ENCODE measurements at regions not wholly inside any gene's neighbourhood (a gene's known extent, or its start where the extent isn't known, plus 50 kb on each side); places are given as distances from the start of the nearest gene placed in this dataset.

DNA sequence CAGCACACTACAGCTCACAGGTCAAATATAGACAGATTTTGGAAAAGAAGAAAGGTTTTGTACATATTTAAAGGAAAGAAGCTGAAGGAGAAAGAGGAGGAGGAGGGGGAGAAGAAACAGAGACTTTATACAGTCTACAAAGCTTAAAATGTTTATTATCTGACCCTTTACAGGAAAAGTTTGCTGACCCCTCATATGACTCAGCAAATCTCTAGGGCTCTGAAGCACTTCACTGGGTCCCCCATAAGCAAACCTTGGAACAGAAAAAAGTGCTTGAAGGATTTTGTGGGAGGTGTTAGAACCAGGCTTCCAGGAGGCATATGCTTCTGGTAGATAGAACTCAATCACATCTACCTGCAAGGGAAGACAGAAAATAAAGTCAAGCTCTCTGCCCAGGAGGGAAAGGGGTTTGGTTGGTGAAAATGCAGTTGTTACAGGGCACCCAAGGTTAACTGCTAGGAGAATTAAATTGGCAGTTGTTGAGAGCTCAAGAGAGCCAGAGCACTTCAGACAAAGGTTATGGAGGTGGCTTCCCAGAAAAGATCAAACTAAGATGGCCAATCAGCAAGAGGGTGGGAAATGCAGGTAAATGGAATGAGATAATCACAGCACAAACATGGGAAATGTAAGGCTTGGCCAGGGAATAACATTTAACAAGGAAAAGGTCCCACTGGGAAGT lies 207.4 kb upstream of the SGK1 start:
- TF ChIP-seq NFE2L2 (conservative IDR thresholded peaks at IDR 0.05; ENCODE audit: low read length) (peak; percentile 69), SREBF2 (IDR thresholded peaks at IDR 0.05) (no peak), MAFK (IDR thresholded peaks at IDR 0.05; ENCODE audit: partially characterized antibody) (peak; percentile 76), ZC3H11A (IDR thresholded peaks at IDR 0.05) (no peak)
- no peak overlapping the region for H3K4me3 ChIP-seq
- FAIRE-seq (no peak), ATAC-seq (no peak), DNase-seq (ENCODE audit: low read depth in 1 of 2, low spot score in 1 of 2) (no peak)
- ChIA-PET CTCF (interaction anchor here (1.7 kb wide), 1 partner anchor 347 kb away, joined by 5 read pairs; no protein-coding TSS in a partner anchor), POLR2A (interaction anchor here (0.5 kb wide), 1 partner anchor 31 kb away, joined by 3 read pairs; no protein-coding TSS in a partner anchor)
- H3K9me3 ChIP-seq, result no peaks in the 10 kb centered on the region
- H3K4me2 ChIP-seq, result no peak overlapping the region
- peak overlapping the region; percentile 49 to 82 for H3K27ac ChIP-seq
- H3K4me1 ChIP-seq, result peaks cover 54% of the 10 kb centered on the region

DNA sequence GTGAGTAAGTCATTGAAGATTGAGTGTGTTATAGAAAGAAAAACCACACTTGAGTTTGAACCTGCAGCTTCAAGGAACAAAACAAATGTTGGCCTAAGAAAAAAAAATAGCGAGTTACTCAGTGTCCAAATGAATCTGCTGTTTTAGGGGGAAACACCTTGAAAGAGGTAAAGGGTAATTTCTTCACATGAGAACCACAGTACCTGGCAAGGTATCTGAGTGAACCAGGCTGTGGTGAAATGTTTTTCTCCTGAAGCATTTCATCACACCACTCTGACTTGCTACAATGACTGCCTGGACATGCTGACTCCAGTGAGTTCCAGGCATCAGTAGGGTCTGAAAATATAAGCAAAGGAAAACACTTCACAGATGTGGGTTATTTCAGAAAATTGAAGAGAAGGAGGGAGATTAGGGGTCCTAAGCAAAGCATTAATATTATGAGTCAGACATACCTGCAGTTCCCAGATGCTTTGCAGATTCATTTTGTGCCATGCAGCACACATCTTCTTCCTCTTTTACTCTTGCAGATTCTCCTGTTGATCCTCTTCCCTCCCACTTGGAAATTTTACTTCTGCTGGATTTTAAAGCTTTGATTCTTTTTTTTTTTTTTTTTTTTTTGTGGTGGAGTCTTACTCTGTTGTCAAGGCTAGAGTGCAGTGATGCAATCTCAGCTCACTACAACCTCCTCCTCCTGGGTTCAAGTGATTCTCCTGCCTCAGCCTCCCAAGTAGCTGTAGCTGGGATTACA lies 206.2 kb upstream of the SGK1 start:
- FAIRE-seq (no peak), DNase-seq (ENCODE audit: low read depth in 1 of 2, low spot score in 1 of 2) (no peak), ATAC-seq (no peak)
- Histone ChIP-seq H3K4me2 (no peak overlapping the region), H3K9me3 (no peaks in the 10 kb centered on the region), H3K4me3 (no peak overlapping the region), H3K27ac (peak overlapping the region; percentile 32 to 82; a peak in 4 of 6 replicates), H3K4me1 (peaks cover 54% of the 10 kb centered on the region)
- 90% methylated on average over 1 of the region's 1 CpG for WGBS (ENCODE audit: missing lambda C conversion rate)
- no peak for TF ChIP-seq RARB (CRISPR knock-in tag; IDR thresholded peaks at IDR 0.05)
- TF ChIP-seq NPAS2 (CRISPR knock-in tag; IDR thresholded peaks at IDR 0.05; ENCODE audit: borderline replicate concordance), result no peak
- CTCF ChIA-PET, result interaction anchor here (1.7 kb wide), 1 partner anchor 345 kb away, joined by 5 read pairs; no protein-coding TSS in a partner anchor
- POLR2A ChIA-PET, result interaction anchor here (0.6 kb wide), 2 partner anchors 60 to 268 kb away, joined by 3 to 4 read pairs; no protein-coding TSS in a partner anchor

DNA sequence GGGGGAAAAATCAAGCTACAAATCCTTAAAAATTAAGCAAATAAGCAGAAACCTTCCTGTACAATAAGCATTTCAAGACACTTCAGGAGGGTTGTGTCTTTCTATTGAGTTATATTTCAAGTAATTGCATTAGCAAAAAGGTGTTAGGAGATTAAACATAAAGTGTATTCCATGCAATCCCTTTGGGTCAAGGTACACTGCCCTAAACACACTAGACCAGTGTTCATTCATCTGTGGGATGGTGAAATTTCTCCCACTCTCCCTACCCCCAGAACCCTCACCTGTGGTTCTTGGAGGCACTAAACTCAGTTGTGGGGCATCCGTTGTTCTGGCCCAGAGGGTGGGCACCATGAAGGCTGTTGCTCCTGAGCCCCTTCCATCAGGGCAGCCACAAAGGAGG lies 205.1 kb upstream of the SGK1 start:
- Histone ChIP-seq H3K4me3 (no peak overlapping the region), H3K4me2 (no peak overlapping the region), H3K27ac (peak overlapping the region; percentile 23 to 74; a peak in 3 of 6 replicates), H3K4me1 (peaks cover 58% of the 10 kb centered on the region), H3K9me3 (no peaks in the 10 kb centered on the region)
- FAIRE-seq (no peak), DNase-seq (ENCODE audit: low read depth in 1 of 2, low spot score in 1 of 2) (no peak), ATAC-seq (no peak)
- ChIA-PET CTCF (interaction anchor here (1.1 kb wide), 1 partner anchor 35 kb away, joined by 4 read pairs; no protein-coding TSS in a partner anchor), POLR2A (no interaction called here)
- WGBS (ENCODE audit: missing lambda C conversion rate), result 86% methylated on average over 1 of the region's 1 CpG
- TF ChIP-seq CEBPB (IDR thresholded peaks at IDR 0.05), result no peak
- no peak for TF ChIP-seq JUN (IDR thresholded peaks at IDR 0.05)
- TF ChIP-seq, protein P1, sequence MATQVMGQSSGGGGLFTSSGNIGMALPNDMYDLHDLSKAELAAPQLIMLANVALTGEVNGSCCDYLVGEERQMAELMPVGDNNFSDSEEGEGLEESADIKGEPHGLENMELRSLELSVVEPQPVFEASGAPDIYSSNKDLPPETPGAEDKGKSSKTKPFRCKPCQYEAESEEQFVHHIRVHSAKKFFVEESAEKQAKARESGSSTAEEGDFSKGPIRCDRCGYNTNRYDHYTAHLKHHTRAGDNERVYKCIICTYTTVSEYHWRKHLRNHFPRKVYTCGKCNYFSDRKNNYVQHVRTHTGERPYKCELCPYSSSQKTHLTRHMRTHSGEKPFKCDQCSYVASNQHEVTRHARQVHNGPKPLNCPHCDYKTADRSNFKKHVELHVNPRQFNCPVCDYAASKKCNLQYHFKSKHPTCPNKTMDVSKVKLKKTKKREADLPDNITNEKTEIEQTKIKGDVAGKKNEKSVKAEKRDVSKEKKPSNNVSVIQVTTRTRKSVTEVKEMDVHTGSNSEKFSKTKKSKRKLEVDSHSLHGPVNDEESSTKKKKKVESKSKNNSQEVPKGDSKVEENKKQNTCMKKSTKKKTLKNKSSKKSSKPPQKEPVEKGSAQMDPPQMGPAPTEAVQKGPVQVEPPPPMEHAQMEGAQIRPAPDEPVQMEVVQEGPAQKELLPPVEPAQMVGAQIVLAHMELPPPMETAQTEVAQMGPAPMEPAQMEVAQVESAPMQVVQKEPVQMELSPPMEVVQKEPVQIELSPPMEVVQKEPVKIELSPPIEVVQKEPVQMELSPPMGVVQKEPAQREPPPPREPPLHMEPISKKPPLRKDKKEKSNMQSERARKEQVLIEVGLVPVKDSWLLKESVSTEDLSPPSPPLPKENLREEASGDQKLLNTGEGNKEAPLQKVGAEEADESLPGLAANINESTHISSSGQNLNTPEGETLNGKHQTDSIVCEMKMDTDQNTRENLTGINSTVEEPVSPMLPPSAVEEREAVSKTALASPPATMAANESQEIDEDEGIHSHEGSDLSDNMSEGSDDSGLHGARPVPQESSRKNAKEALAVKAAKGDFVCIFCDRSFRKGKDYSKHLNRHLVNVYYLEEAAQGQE (IDR thresholded peaks at IDR 0.05), result no peak
- TF ChIP-seq EHF (CRISPR knock-in tag; IDR thresholded peaks at IDR 0.05), result no peak
- TF ChIP-seq SMC3 (IDR thresholded peaks at IDR 0.05), result no peak
- no peak for TF ChIP-seq PHF8 (IDR thresholded peaks at IDR 0.05; ENCODE audit: borderline replicate concordance, low read depth)
- TF ChIP-seq BHLHE40 (IDR thresholded peaks at IDR 0.05; ENCODE audit: low read depth, low read length), result no peak
- TF ChIP-seq, protein P2, sequence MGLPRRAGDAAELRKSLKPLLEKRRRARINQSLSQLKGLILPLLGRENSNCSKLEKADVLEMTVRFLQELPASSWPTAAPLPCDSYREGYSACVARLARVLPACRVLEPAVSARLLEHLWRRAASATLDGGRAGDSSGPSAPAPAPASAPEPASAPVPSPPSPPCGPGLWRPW (IDR thresholded peaks at IDR 0.05), result no peak
- TF ChIP-seq TFCP2L1 (CRISPR knock-in tag; IDR thresholded peaks at IDR 0.05), result no peak
